ENCODE measurements at regions not wholly inside any gene's neighbourhood (a gene's known extent, or its start where the extent isn't known, plus 50 kb on each side); places are given as distances from the start of the nearest gene placed in this dataset.

- Histone ChIP-seq H3K4me3 (ENCODE audit: low read length) (no peak overlapping the region), H3K9me2 (replicated peaks; ENCODE audit: insufficient read depth, low read length) (no peaks in the 10 kb centered on the region), H3K27ac (ENCODE audit: low read length) (no peak overlapping the region), H3K79me2 (ENCODE audit: low read length) (no peaks in the 10 kb centered on the region), H3K36me3 (ENCODE audit: insufficient read depth, low read length) (no peaks in the 10 kb centered on the region), H3K9me3 (ENCODE audit: low read length) (no peaks in the 10 kb centered on the region), H4K20me1 (ENCODE audit: insufficient read depth, low read depth, low read length) (no peaks in the 10 kb centered on the region), H3K4me2 (ENCODE audit: low read depth, low read length, poor library complexity, severe bottlenecking) (no peak overlapping the region), H3K27me3 (ENCODE audit: low read length) (no peaks in the 10 kb centered on the region), H2AFZ (ENCODE audit: low read length) (no peak overlapping the region), H3K9ac (ENCODE audit: low read length) (no peak overlapping the region), H3K4me1 (ENCODE audit: low read length) (no peaks in the 10 kb centered on the region)
- no peak for DNase-seq
Measured at GRCh38 chr5:171524466-171524865, 105.0 kb downstream of the FGF18 start.

- Histone ChIP-seq H3K36me3 (ENCODE audit: insufficient read depth, low read length) (no peaks in the 10 kb centered on the region), H3K4me3 (ENCODE audit: low read length) (no peak overlapping the region), H3K9me2 (replicated peaks; ENCODE audit: insufficient read depth, low read length) (no peaks in the 10 kb centered on the region), H3K9ac (ENCODE audit: low read length) (no peak overlapping the region), H2AFZ (ENCODE audit: low read length) (no peak overlapping the region), H3K79me2 (ENCODE audit: low read length) (no peaks in the 10 kb centered on the region), H3K27ac (ENCODE audit: low read length) (no peak overlapping the region), H3K4me1 (ENCODE audit: low read length) (no peaks in the 10 kb centered on the region), H3K27me3 (ENCODE audit: low read length) (no peaks in the 10 kb centered on the region), H3K4me2 (ENCODE audit: low read depth, low read length, poor library complexity, severe bottlenecking) (no peak overlapping the region), H3K9me3 (ENCODE audit: low read length) (no peaks in the 10 kb centered on the region), H4K20me1 (ENCODE audit: insufficient read depth, low read depth, low read length) (no peaks in the 10 kb centered on the region)
- DNase-seq, result no peak
Measured at GRCh38 chr5:171525085-171525484, 105.6 kb downstream of the FGF18 start.

- DNase-seq, result no peak
- Histone ChIP-seq H3K4me1 (ENCODE audit: low read length) (no peaks in the 10 kb centered on the region), H3K9me2 (replicated peaks; ENCODE audit: insufficient read depth, low read length) (no peaks in the 10 kb centered on the region), H3K27ac (ENCODE audit: low read length) (no peak overlapping the region), H3K27me3 (ENCODE audit: low read length) (no peaks in the 10 kb centered on the region), H4K20me1 (ENCODE audit: insufficient read depth, low read depth, low read length) (no peaks in the 10 kb centered on the region), H3K36me3 (ENCODE audit: insufficient read depth, low read length) (no peaks in the 10 kb centered on the region), H2AFZ (ENCODE audit: low read length) (no peak overlapping the region), H3K4me2 (ENCODE audit: low read depth, low read length, poor library complexity, severe bottlenecking) (no peak overlapping the region), H3K9me3 (ENCODE audit: low read length) (no peaks in the 10 kb centered on the region), H3K79me2 (ENCODE audit: low read length) (no peaks in the 10 kb centered on the region), H3K4me3 (ENCODE audit: low read length) (no peak overlapping the region), H3K9ac (ENCODE audit: low read length) (no peak overlapping the region)
Measured at GRCh38 chr5:171528036-171528435, 108.6 kb downstream of the FGF18 start.

GRCh38 chr5:171528865-171529614 lies 109.6 kb downstream of the FGF18 start:
- no peak overlapping the region for H2AFZ ChIP-seq (ENCODE audit: low read length)
- no peaks in the 10 kb centered on the region for H3K79me2 ChIP-seq (ENCODE audit: low read length)
- no peaks in the 10 kb centered on the region for H3K9me3 ChIP-seq (ENCODE audit: low read length)
- no peak overlapping the region for H3K4me3 ChIP-seq (ENCODE audit: low read length)
- H3K9ac ChIP-seq (ENCODE audit: low read length), result no peak overlapping the region
- no peaks in the 10 kb centered on the region for H3K9me2 ChIP-seq (replicated peaks; ENCODE audit: insufficient read depth, low read length)
- no peaks in the 10 kb centered on the region for H4K20me1 ChIP-seq (ENCODE audit: insufficient read depth, low read depth, low read length)
- DNase-seq, result no peak
- H3K27me3 ChIP-seq (ENCODE audit: low read length), result no peaks in the 10 kb centered on the region
- H3K4me1 ChIP-seq (ENCODE audit: low read length), result no peaks in the 10 kb centered on the region
- H3K27ac ChIP-seq (ENCODE audit: low read length), result no peak overlapping the region
- H3K36me3 ChIP-seq (ENCODE audit: insufficient read depth, low read length), result no peaks in the 10 kb centered on the region
- H3K4me2 ChIP-seq (ENCODE audit: low read depth, low read length, poor library complexity, severe bottlenecking), result no peak overlapping the region

GRCh38 chr5:171531638-171532037 lies 112.2 kb downstream of the FGF18 start:
- no peaks in the 10 kb centered on the region for H3K9me3 ChIP-seq (ENCODE audit: low read length)
- H3K4me2 ChIP-seq (ENCODE audit: low read depth, low read length, poor library complexity, severe bottlenecking), result no peak overlapping the region
- no peak for DNase-seq
- no peaks in the 10 kb centered on the region for H3K79me2 ChIP-seq (ENCODE audit: low read length)
- no peak overlapping the region for H3K9ac ChIP-seq (ENCODE audit: low read length)
- no peaks in the 10 kb centered on the region for H3K27me3 ChIP-seq (ENCODE audit: low read length)
- H3K9me2 ChIP-seq (replicated peaks; ENCODE audit: insufficient read depth, low read length), result no peaks in the 10 kb centered on the region
- H4K20me1 ChIP-seq (ENCODE audit: insufficient read depth, low read depth, low read length), result no peaks in the 10 kb centered on the region
- H3K4me1 ChIP-seq (ENCODE audit: low read length), result no peaks in the 10 kb centered on the region
- no peak overlapping the region for H2AFZ ChIP-seq (ENCODE audit: low read length)
- no peaks in the 10 kb centered on the region for H3K36me3 ChIP-seq (ENCODE audit: insufficient read depth, low read length)
- H3K4me3 ChIP-seq (ENCODE audit: low read length), result no peak overlapping the region
- no peak overlapping the region for H3K27ac ChIP-seq (ENCODE audit: low read length)

GRCh38 chr5:171533153-171533552 lies 113.7 kb downstream of the FGF18 start:
- Histone ChIP-seq H3K9me2 (replicated peaks; ENCODE audit: insufficient read depth, low read length) (no peaks in the 10 kb centered on the region), H3K27ac (ENCODE audit: low read length) (no peak overlapping the region), H3K9ac (ENCODE audit: low read length) (no peak overlapping the region), H4K20me1 (ENCODE audit: insufficient read depth, low read depth, low read length) (no peaks in the 10 kb centered on the region), H2AFZ (ENCODE audit: low read length) (no peak overlapping the region), H3K4me3 (ENCODE audit: low read length) (no peak overlapping the region), H3K27me3 (ENCODE audit: low read length) (no peaks in the 10 kb centered on the region), H3K36me3 (ENCODE audit: insufficient read depth, low read length) (no peaks in the 10 kb centered on the region), H3K9me3 (ENCODE audit: low read length) (no peaks in the 10 kb centered on the region), H3K4me1 (ENCODE audit: low read length) (no peaks in the 10 kb centered on the region), H3K4me2 (ENCODE audit: low read depth, low read length, poor library complexity, severe bottlenecking) (no peak overlapping the region), H3K79me2 (ENCODE audit: low read length) (no peaks in the 10 kb centered on the region)
- no peak for DNase-seq

GRCh38 chr5:171534043-171534895 lies 114.8 kb downstream of the FGF18 start:
- no peaks in the 10 kb centered on the region for H3K79me2 ChIP-seq (ENCODE audit: low read length)
- no peaks in the 10 kb centered on the region for H3K9me2 ChIP-seq (replicated peaks; ENCODE audit: insufficient read depth, low read length)
- H3K4me1 ChIP-seq (ENCODE audit: low read length), result no peaks in the 10 kb centered on the region
- H3K9me3 ChIP-seq (ENCODE audit: low read length), result no peaks in the 10 kb centered on the region
- H3K36me3 ChIP-seq (ENCODE audit: insufficient read depth, low read length), result no peaks in the 10 kb centered on the region
- no peak overlapping the region for H3K27ac ChIP-seq (ENCODE audit: low read length)
- DNase-seq, result no peak
- H3K4me2 ChIP-seq (ENCODE audit: low read depth, low read length, poor library complexity, severe bottlenecking), result no peak overlapping the region
- H2AFZ ChIP-seq (ENCODE audit: low read length), result no peak overlapping the region
- no peaks in the 10 kb centered on the region for H4K20me1 ChIP-seq (ENCODE audit: insufficient read depth, low read depth, low read length)
- no peaks in the 10 kb centered on the region for H3K27me3 ChIP-seq (ENCODE audit: low read length)
- no peak overlapping the region for H3K9ac ChIP-seq (ENCODE audit: low read length)
- H3K4me3 ChIP-seq (ENCODE audit: low read length), result no peak overlapping the region

- no peaks in the 10 kb centered on the region for H3K79me2 ChIP-seq (ENCODE audit: low read length)
- no peaks in the 10 kb centered on the region for H3K9me2 ChIP-seq (replicated peaks; ENCODE audit: insufficient read depth, low read length)
- H3K9me3 ChIP-seq (ENCODE audit: low read length), result no peaks in the 10 kb centered on the region
- no peak overlapping the region for H3K4me3 ChIP-seq (ENCODE audit: low read length)
- H3K27ac ChIP-seq (ENCODE audit: low read length), result no peak overlapping the region
- H3K9ac ChIP-seq (ENCODE audit: low read length), result no peak overlapping the region
- DNase-seq, result no peak
- no peaks in the 10 kb centered on the region for H3K27me3 ChIP-seq (ENCODE audit: low read length)
- H3K4me1 ChIP-seq (ENCODE audit: low read length), result no peaks in the 10 kb centered on the region
- H4K20me1 ChIP-seq (ENCODE audit: insufficient read depth, low read depth, low read length), result no peaks in the 10 kb centered on the region
- no peak overlapping the region for H3K4me2 ChIP-seq (ENCODE audit: low read depth, low read length, poor library complexity, severe bottlenecking)
- H3K36me3 ChIP-seq (ENCODE audit: insufficient read depth, low read length), result no peaks in the 10 kb centered on the region
- no peak overlapping the region for H2AFZ ChIP-seq (ENCODE audit: low read length)
Measured at GRCh38 chr5:171535162-171535561, 115.7 kb downstream of the FGF18 start.
